ENCODE measurements at regions not wholly inside any gene's neighbourhood (a gene's known extent, or its start where the extent isn't known, plus 50 kb on each side); places are given as distances from the start of the nearest gene placed in this dataset.

DNA sequence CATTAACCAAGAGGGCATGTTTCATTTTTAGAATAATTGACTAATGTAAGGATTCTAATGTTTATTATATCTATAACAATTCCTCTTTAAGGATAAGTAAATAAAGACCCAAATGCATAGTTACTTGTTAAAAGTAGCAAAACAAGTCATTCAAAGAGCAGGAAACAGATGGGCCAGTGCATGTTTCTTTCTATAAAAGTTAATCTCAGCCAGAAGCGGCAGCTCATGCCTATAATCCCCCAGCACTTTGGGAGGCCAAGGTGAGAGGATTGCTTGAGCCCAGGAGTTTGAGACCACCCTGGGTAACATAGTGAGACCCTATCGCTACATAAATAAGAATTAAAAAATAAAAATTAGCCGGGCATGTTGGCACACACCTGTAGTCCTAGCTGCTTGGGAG lies 391.0 kb upstream of the RGS6 start:
- Mint-ChIP-seq H3K27me3 (ENCODE audit: low read depth) (no peaks in the 10 kb centered on the region), H3K4me1 (peaks cover 40% of the 10 kb centered on the region), H3K27ac (no peak overlapping the region), H3K4me3 (no peak overlapping the region), H3K9me3 (no peaks in the 10 kb centered on the region), H3K36me3 (no peaks in the 10 kb centered on the region)
- ChIA-PET CTCF (no interaction called here), POLR2A (no interaction called here)
- ATAC-seq (no peak), DNase-seq (ENCODE audit: low spot score) (no peak)
- TF ChIP-seq HMGXB4 (CRISPR knock-in tag; IDR thresholded peaks at IDR 0.05) = no peak
- TF ChIP-seq EMX1 (CRISPR knock-in tag; IDR thresholded peaks at IDR 0.05) = no peak
- TF ChIP-seq OVOL2 (CRISPR knock-in tag; IDR thresholded peaks at IDR 0.05; ENCODE audit: borderline replicate concordance) = no peak
- no peak for TF ChIP-seq MYBL2 (CRISPR knock-in tag; IDR thresholded peaks at IDR 0.05)
- TF ChIP-seq ZBTB43 (CRISPR knock-in tag; IDR thresholded peaks at IDR 0.05) = no peak
- no peak for TF ChIP-seq TEAD1 (CRISPR knock-in tag; IDR thresholded peaks at IDR 0.05)
- TF ChIP-seq TEAD4 (CRISPR knock-in tag; IDR thresholded peaks at IDR 0.05) = no peak
- no peak for TF ChIP-seq ZNF512 (CRISPR knock-in tag; IDR thresholded peaks at IDR 0.05; ENCODE audit: borderline replicate concordance)
- no peak for TF ChIP-seq ERG (CRISPR knock-in tag; IDR thresholded peaks at IDR 0.05)
- TF ChIP-seq ZNF671 (CRISPR knock-in tag; IDR thresholded peaks at IDR 0.05) = no peak
- TF ChIP-seq IRF1 (CRISPR knock-in tag; IDR thresholded peaks at IDR 0.05) = no peak
- TF ChIP-seq FOXP1 (CRISPR knock-in tag; IDR thresholded peaks at IDR 0.05; ENCODE audit: borderline replicate concordance) = no peak
- TF ChIP-seq ZNF396 (CRISPR knock-in tag; IDR thresholded peaks at IDR 0.05; ENCODE audit: borderline replicate concordance) = no peak
- no peak for TF ChIP-seq TP53 (CRISPR knock-in tag; IDR thresholded peaks at IDR 0.05)
- no peak for TF ChIP-seq PRDM15 (CRISPR knock-in tag; IDR thresholded peaks at IDR 0.05)

DNA sequence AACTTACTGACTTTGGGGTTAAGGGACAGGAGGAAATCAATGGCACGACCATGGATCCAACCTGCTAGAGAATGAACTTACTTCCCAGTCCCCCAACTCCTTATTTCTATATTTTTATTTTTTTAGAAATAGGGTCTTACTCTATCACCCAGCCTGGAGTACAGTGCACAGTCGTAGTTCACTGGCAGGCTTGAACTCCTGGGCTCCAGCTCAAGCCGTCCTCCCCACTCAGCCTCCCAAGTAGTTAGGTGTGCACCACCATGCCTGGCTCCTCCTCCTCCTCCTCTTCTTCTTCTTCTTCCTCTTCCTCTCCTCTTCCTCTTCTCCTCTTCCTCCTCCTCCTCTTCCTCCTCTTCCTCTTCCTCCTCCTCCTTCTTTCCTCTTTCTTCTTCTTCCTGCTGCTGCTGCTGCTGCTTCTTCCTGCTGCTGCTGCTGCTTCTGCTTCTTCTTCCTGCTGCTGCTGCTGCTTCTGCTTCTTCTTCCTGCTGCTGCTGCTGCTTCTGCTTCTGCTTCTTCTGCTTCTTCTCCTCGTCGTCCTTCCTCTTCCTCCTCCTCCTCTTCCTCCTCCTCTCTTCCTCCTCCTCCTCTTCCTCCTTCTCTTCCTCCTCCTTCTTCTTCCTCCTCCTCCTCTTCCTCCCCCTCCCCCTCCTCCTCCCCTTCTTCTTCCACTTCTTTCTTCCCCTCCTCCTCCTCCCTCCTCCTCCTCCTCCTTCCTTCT lies 390.1 kb upstream of the RGS6 start:
- no peak for ATAC-seq
- ChIA-PET POLR2A (no interaction called here), CTCF (no interaction called here)
- H3K27me3 Mint-ChIP-seq (ENCODE audit: low read depth) = no peaks in the 10 kb centered on the region
- H3K27ac Mint-ChIP-seq = no peak overlapping the region
- H3K36me3 Mint-ChIP-seq = no peaks in the 10 kb centered on the region
- no peak overlapping the region for H3K4me3 Mint-ChIP-seq
- DNase-seq (ENCODE audit: low spot score) = no peak
- H3K4me1 Mint-ChIP-seq = peaks cover 33% of the 10 kb centered on the region
- H3K9me3 Mint-ChIP-seq = no peaks in the 10 kb centered on the region
- TF ChIP-seq ZNF317 (CRISPR knock-in tag; IDR thresholded peaks at IDR 0.05; ENCODE audit: borderline replicate concordance, low read depth) (no peak), GTF2I (CRISPR knock-in tag; conservative IDR thresholded peaks at IDR 0.05) (no peak), ZNF512 (CRISPR knock-in tag; IDR thresholded peaks at IDR 0.05; ENCODE audit: borderline replicate concordance) (no peak), TP53 (CRISPR knock-in tag; IDR thresholded peaks at IDR 0.05) (no peak), ZMAT4 (CRISPR knock-in tag; IDR thresholded peaks at IDR 0.05) (no peak)
- TF ChIP-seq, protein P1, sequence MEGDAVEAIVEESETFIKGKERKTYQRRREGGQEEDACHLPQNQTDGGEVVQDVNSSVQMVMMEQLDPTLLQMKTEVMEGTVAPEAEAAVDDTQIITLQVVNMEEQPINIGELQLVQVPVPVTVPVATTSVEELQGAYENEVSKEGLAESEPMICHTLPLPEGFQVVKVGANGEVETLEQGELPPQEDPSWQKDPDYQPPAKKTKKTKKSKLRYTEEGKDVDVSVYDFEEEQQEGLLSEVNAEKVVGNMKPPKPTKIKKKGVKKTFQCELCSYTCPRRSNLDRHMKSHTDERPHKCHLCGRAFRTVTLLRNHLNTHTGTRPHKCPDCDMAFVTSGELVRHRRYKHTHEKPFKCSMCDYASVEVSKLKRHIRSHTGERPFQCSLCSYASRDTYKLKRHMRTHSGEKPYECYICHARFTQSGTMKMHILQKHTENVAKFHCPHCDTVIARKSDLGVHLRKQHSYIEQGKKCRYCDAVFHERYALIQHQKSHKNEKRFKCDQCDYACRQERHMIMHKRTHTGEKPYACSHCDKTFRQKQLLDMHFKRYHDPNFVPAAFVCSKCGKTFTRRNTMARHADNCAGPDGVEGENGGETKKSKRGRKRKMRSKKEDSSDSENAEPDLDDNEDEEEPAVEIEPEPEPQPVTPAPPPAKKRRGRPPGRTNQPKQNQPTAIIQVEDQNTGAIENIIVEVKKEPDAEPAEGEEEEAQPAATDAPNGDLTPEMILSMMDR (IDR thresholded peaks at IDR 0.05) = no peak

Data from WTC11 (cell line).